ENCODE measurements at regions not wholly inside any gene's neighbourhood (a gene's known extent, or its start where the extent isn't known, plus 50 kb on each side); places are given as distances from the start of the nearest gene placed in this dataset.

- no peak overlapping the region for H3K4me2 ChIP-seq (ENCODE audit: unreplicated experiment)
- no peaks in the 10 kb centered on the region for H4K20me1 ChIP-seq (ENCODE audit: insufficient read depth)
- H2AFZ ChIP-seq = no peak overlapping the region
- DNase-seq = no peak
- H3F3A ChIP-seq (ENCODE audit: insufficient read depth) = no peaks in the 10 kb centered on the region
- H3K4me3 ChIP-seq = no peak overlapping the region
- no peak overlapping the region for H3K9ac ChIP-seq
- in situ Hi-C loops (cut with MboI) = no loop called here
- no peak overlapping the region for H3K27ac ChIP-seq
- 36 to 40% methylated on average over 11 of the region's 11 CpGs for WGBS, 2 experiments (ENCODE audit: low coverage in 1 of 2, low lambda C conversion rate in 2 of 2, missing lambda C conversion rate in 2 of 2)
- no peaks in the 10 kb centered on the region for H3K36me3 ChIP-seq (ENCODE audit: low read depth)
- H3K9me3 ChIP-seq (ENCODE audit: low read depth) = no peaks in the 10 kb centered on the region
- TF ChIP-seq EZH2phosphoT487 (IDR thresholded peaks at IDR 0.05; ENCODE audit: insufficient read depth, low read depth) (no peak), EZH2 (IDR thresholded peaks at IDR 0.05; ENCODE audit: insufficient read depth, poor library complexity, severe bottlenecking) (no peak)
- H3K79me2 ChIP-seq (ENCODE audit: insufficient read depth) = no peaks in the 10 kb centered on the region
- H3K4me1 ChIP-seq (ENCODE audit: insufficient read depth) = no peaks in the 10 kb centered on the region
- H3K9me2 ChIP-seq (ENCODE audit: insufficient read depth) = no peaks in the 10 kb centered on the region
- H3K27me3 ChIP-seq (replicated peaks; ENCODE audit: insufficient read depth) = peaks cover 4% of the 10 kb centered on the region; the same call in 1 of the 2 replicates
Observed at GRCh38 chr11:116614306-116615210, 158.2 kb downstream of the BUD13 start.

GRCh38 chr11:116613206-116613875, 159.4 kb downstream of the BUD13 start:
- H3K79me2 ChIP-seq (ENCODE audit: insufficient read depth) = no peaks in the 10 kb centered on the region
- H3K27me3 ChIP-seq (replicated peaks; ENCODE audit: insufficient read depth) = peaks cover 4% of the 10 kb centered on the region; the same call in 1 of the 2 replicates
- WGBS, 2 experiments (ENCODE audit: low coverage in 1 of 2, low lambda C conversion rate in 2 of 2, missing lambda C conversion rate in 2 of 2) = 37 to 39% methylated on average over 27 of the region's 27 CpGs
- no peak for DNase-seq
- H3K4me2 ChIP-seq (ENCODE audit: unreplicated experiment) = no peak overlapping the region
- no peaks in the 10 kb centered on the region for H3K4me1 ChIP-seq (ENCODE audit: insufficient read depth)
- TF ChIP-seq EZH2 (IDR thresholded peaks at IDR 0.05; ENCODE audit: insufficient read depth, poor library complexity, severe bottlenecking) (no peak), EZH2phosphoT487 (IDR thresholded peaks at IDR 0.05; ENCODE audit: insufficient read depth, low read depth) (no peak)
- no peaks in the 10 kb centered on the region for H3K9me3 ChIP-seq (ENCODE audit: low read depth)
- H3K9me2 ChIP-seq (ENCODE audit: insufficient read depth) = no peaks in the 10 kb centered on the region
- no peak overlapping the region for H3K27ac ChIP-seq
- H3K4me3 ChIP-seq = no peak overlapping the region
- H3K9ac ChIP-seq = no peak overlapping the region
- H3K36me3 ChIP-seq (ENCODE audit: low read depth) = no peaks in the 10 kb centered on the region
- no peaks in the 10 kb centered on the region for H3F3A ChIP-seq (ENCODE audit: insufficient read depth)
- no peak overlapping the region for H2AFZ ChIP-seq
- in situ Hi-C loops (cut with MboI) = no loop called here
- no peaks in the 10 kb centered on the region for H4K20me1 ChIP-seq (ENCODE audit: insufficient read depth)

GRCh38 chr11:116611998-116612620, 160.7 kb downstream of the BUD13 start:
- Histone ChIP-seq H4K20me1 (ENCODE audit: insufficient read depth) (no peaks in the 10 kb centered on the region), H3K4me3 (no peak overlapping the region), H3K9me3 (ENCODE audit: low read depth) (no peaks in the 10 kb centered on the region), H3K9ac (no peak overlapping the region), H3K27me3 (replicated peaks; ENCODE audit: insufficient read depth) (0 out of 2 replicates have a peak, but pooled peaks cover 4% of the 10 kb centered on the region), H2AFZ (no peak overlapping the region), H3K27ac (no peak overlapping the region), H3K79me2 (ENCODE audit: insufficient read depth) (no peaks in the 10 kb centered on the region), H3K4me2 (ENCODE audit: unreplicated experiment) (no peak overlapping the region), H3K36me3 (ENCODE audit: low read depth) (no peaks in the 10 kb centered on the region), H3K4me1 (ENCODE audit: insufficient read depth) (no peaks in the 10 kb centered on the region), H3F3A (ENCODE audit: insufficient read depth) (no peaks in the 10 kb centered on the region), H3K9me2 (ENCODE audit: insufficient read depth) (no peaks in the 10 kb centered on the region)
- WGBS, 2 experiments (ENCODE audit: low coverage in 1 of 2, low lambda C conversion rate in 2 of 2, missing lambda C conversion rate in 2 of 2) = 22 to 24% methylated on average over 4 of the region's 4 CpGs
- no peak for DNase-seq
- TF ChIP-seq EZH2phosphoT487 (IDR thresholded peaks at IDR 0.05; ENCODE audit: insufficient read depth, low read depth) (no peak), EZH2 (IDR thresholded peaks at IDR 0.05; ENCODE audit: insufficient read depth, poor library complexity, severe bottlenecking) (no peak)
- in situ Hi-C loops (cut with MboI) = no loop called here

GRCh38 chr11:116610190-116610589, 162.6 kb downstream of the BUD13 start:
- no peak for DNase-seq
- Histone ChIP-seq H3K4me3 (no peak overlapping the region), H4K20me1 (ENCODE audit: insufficient read depth) (no peaks in the 10 kb centered on the region), H3K4me2 (ENCODE audit: unreplicated experiment) (no peak overlapping the region), H3K27ac (no peak overlapping the region), H3K9me2 (ENCODE audit: insufficient read depth) (no peaks in the 10 kb centered on the region), H3K4me1 (ENCODE audit: insufficient read depth) (no peaks in the 10 kb centered on the region), H3K27me3 (replicated peaks; ENCODE audit: insufficient read depth) (no peaks in the 10 kb centered on the region), H2AFZ (no peak overlapping the region), H3K36me3 (ENCODE audit: low read depth) (no peaks in the 10 kb centered on the region), H3F3A (ENCODE audit: insufficient read depth) (no peaks in the 10 kb centered on the region), H3K9ac (no peak overlapping the region), H3K79me2 (ENCODE audit: insufficient read depth) (no peaks in the 10 kb centered on the region), H3K9me3 (ENCODE audit: low read depth) (no peaks in the 10 kb centered on the region)
- TF ChIP-seq EZH2 (IDR thresholded peaks at IDR 0.05; ENCODE audit: insufficient read depth, poor library complexity, severe bottlenecking) (no peak), EZH2phosphoT487 (IDR thresholded peaks at IDR 0.05; ENCODE audit: insufficient read depth, low read depth) (no peak)
- 25 to 29% methylated on average over 7 of the region's 7 CpGs for WGBS, 2 experiments (ENCODE audit: low coverage in 1 of 2, low lambda C conversion rate in 2 of 2, missing lambda C conversion rate in 2 of 2)
- in situ Hi-C loops (cut with MboI) = no loop called here

All from GM23248 (cell line).